ENCODE measurements at regions not wholly inside any gene's neighbourhood (a gene's known extent, or its start where the extent isn't known, plus 50 kb on each side); places are given as distances from the start of the nearest gene placed in this dataset.

DNA sequence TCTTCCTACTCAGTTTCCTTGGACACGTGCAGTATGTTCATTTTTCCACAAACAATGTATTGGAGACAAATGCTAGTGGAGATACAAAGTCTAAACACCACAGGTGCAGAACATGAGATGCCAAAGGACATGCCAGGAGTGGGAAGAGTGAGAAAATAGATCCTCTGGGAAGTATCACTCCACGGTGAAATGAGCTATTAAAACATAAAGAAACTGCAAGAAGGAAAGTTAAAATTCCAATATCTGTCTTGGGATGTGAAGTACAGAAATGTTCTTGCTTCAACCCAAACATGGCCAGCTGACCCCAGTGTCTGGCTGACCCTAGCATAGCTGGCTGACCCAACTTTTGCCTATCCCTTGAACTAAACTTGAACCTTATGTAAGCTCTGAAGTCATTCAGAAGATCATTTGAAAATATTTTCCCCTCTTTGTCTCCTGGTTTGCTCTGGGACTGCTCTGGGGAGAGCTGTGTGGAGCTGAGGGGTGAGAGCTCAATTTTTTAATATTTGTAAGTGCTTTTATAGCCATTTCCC is 59.5 kb downstream of the FZD1 start:
- DNase-seq (no peak), ATAC-seq (ENCODE audit: low read depth) (no peak)
- no peaks in the 10 kb centered on the region for H3K27me3 ChIP-seq (replicated peaks in 1 of 4; ENCODE audit: control extremely low read depth in 1 of 4, control insufficient read depth in 3 of 4, insufficient read depth in 4 of 4, low read length in 3 of 4)
- WGBS (ENCODE audit: insufficient coverage) = 100% methylated on average over 1 of the region's 2 CpGs
- H3K4me2 ChIP-seq (replicated peaks; ENCODE audit: low read depth, low read length, poor library complexity, severe bottlenecking) = no peak overlapping the region
- Mint-ChIP-seq H3K4me1 (peaks cover 32% of the 10 kb centered on the region), H3K4me3 (no peak overlapping the region), H3K9me3 (ENCODE audit: insufficient read depth) (no peaks in the 10 kb centered on the region), H3K27ac (no peak overlapping the region), H3K27me3 (peaks cover 7% of the 10 kb centered on the region)
- no peaks in the 10 kb centered on the region for H3K36me3 ChIP-seq (replicated peaks in 1 of 2; ENCODE audit: control extremely low read depth in 1 of 2, control insufficient read depth in 1 of 2, extremely low read depth in 1 of 2, insufficient read depth in 2 of 2, low read length in 1 of 2)
- H3K4me1 ChIP-seq (ENCODE audit: control insufficient read depth in 2 of 2, insufficient read depth in 2 of 2, low read length in 2 of 2) = peaks cover 0 to 23% of the 10 kb centered on the region in 2 donors
- no peaks in the 10 kb centered on the region for H4K20me1 ChIP-seq (ENCODE audit: control insufficient read depth, insufficient read depth, low read length, poor library complexity, severe bottlenecking)
- H3K79me2 ChIP-seq (ENCODE audit: control insufficient read depth, insufficient read depth, low read length) = no peaks in the 10 kb centered on the region
- no peak overlapping the region for H3K9ac ChIP-seq (ENCODE audit: low read length)
- no peak overlapping the region for H3K27ac ChIP-seq (ENCODE audit: low read length in 2 of 2)
- intact Hi-C loops (cut with micrococcal nuclease) = no loop called here
- H3K4me3 ChIP-seq (ENCODE audit: control extremely low read depth in 1 of 5, extremely low read depth in 1 of 5, insufficient read depth in 1 of 5, low read depth in 2 of 5, low read length in 4 of 5) = no peak overlapping the region
- no peak overlapping the region for H2AFZ ChIP-seq (ENCODE audit: insufficient read depth, low read depth, low read length, poor library complexity, severe bottlenecking)
- TF ChIP-seq, protein P1, sequence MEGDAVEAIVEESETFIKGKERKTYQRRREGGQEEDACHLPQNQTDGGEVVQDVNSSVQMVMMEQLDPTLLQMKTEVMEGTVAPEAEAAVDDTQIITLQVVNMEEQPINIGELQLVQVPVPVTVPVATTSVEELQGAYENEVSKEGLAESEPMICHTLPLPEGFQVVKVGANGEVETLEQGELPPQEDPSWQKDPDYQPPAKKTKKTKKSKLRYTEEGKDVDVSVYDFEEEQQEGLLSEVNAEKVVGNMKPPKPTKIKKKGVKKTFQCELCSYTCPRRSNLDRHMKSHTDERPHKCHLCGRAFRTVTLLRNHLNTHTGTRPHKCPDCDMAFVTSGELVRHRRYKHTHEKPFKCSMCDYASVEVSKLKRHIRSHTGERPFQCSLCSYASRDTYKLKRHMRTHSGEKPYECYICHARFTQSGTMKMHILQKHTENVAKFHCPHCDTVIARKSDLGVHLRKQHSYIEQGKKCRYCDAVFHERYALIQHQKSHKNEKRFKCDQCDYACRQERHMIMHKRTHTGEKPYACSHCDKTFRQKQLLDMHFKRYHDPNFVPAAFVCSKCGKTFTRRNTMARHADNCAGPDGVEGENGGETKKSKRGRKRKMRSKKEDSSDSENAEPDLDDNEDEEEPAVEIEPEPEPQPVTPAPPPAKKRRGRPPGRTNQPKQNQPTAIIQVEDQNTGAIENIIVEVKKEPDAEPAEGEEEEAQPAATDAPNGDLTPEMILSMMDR (IDR thresholded peaks at IDR 0.05) = no peak
- TF ChIP-seq EZH2 (IDR thresholded peaks at IDR 0.05; ENCODE audit: borderline replicate concordance, insufficient read depth, low read depth, low read length, poor library complexity, severe bottlenecking) = no peak
- POLR2A ChIA-PET = no interaction called here
- no peaks in the 10 kb centered on the region for H3K9me3 ChIP-seq (ENCODE audit: control extremely low read depth in 1 of 3, control insufficient read depth in 2 of 3, insufficient read depth in 1 of 3, low read length in 2 of 3)
- CTCF ChIA-PET = no interaction called here

DNA sequence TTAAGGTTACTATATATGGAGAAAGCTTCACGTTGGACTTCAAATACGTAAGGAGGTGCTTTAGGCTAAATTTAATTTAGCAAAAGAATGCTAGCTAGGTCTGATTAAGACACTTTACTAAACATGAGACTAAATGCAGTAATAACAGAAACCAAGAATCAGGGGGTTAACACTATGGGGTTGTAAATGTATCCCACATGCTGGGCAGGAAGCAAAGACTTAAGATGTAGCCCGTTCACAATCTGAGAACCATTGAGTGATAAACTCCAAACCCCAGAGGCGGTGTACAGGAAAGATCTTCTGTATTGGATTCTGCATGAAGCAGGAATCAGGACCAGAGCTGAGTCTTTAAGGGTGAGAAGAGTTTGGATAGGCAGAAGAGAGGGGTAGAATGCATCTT is 60.4 kb downstream of the FZD1 start:
- H3K9ac ChIP-seq (ENCODE audit: low read length) = no peak overlapping the region
- intact Hi-C loops (cut with micrococcal nuclease) = no loop called here
- no peaks in the 10 kb centered on the region for H3K36me3 ChIP-seq (replicated peaks in 1 of 2; ENCODE audit: control extremely low read depth in 1 of 2, control insufficient read depth in 1 of 2, extremely low read depth in 1 of 2, insufficient read depth in 2 of 2, low read length in 1 of 2)
- no peak overlapping the region for H2AFZ ChIP-seq (ENCODE audit: insufficient read depth, low read depth, low read length, poor library complexity, severe bottlenecking)
- no peak for DNase-seq
- no peak overlapping the region for H3K27ac ChIP-seq (ENCODE audit: low read length in 2 of 2)
- H3K79me2 ChIP-seq (ENCODE audit: control insufficient read depth, insufficient read depth, low read length) = no peaks in the 10 kb centered on the region
- no peaks in the 10 kb centered on the region for H4K20me1 ChIP-seq (ENCODE audit: control insufficient read depth, insufficient read depth, low read length, poor library complexity, severe bottlenecking)
- H3K4me1 Mint-ChIP-seq = peaks cover 32% of the 10 kb centered on the region
- POLR2A ChIA-PET = no interaction called here
- H3K4me2 ChIP-seq (replicated peaks; ENCODE audit: low read depth, low read length, poor library complexity, severe bottlenecking) = no peak overlapping the region
- H3K9me3 ChIP-seq (ENCODE audit: control extremely low read depth in 1 of 3, control insufficient read depth in 2 of 3, insufficient read depth in 1 of 3, low read length in 2 of 3) = no peaks in the 10 kb centered on the region
- TF ChIP-seq, protein P1 (IDR thresholded peaks at IDR 0.05) = no peak
- no peak for TF ChIP-seq EZH2 (IDR thresholded peaks at IDR 0.05; ENCODE audit: borderline replicate concordance, insufficient read depth, low read depth, low read length, poor library complexity, severe bottlenecking)
- H3K4me1 ChIP-seq (ENCODE audit: control insufficient read depth in 2 of 2, insufficient read depth in 2 of 2, low read length in 2 of 2) = peaks cover 0 to 23% of the 10 kb centered on the region in 2 donors
- H3K4me3 ChIP-seq (ENCODE audit: control extremely low read depth in 1 of 5, extremely low read depth in 1 of 5, insufficient read depth in 1 of 5, low read depth in 2 of 5, low read length in 4 of 5) = no peak overlapping the region
- ATAC-seq (ENCODE audit: low read depth) = no peak
- CTCF ChIA-PET = no interaction called here
- 65% methylated on average over 2 of the region's 4 CpGs for WGBS (ENCODE audit: insufficient coverage)
- no peak overlapping the region for H3K27ac Mint-ChIP-seq
- H3K27me3 Mint-ChIP-seq = peaks cover 7% of the 10 kb centered on the region
- no peak overlapping the region for H3K4me3 Mint-ChIP-seq
- H3K27me3 ChIP-seq (replicated peaks in 1 of 4; ENCODE audit: control extremely low read depth in 1 of 4, control insufficient read depth in 3 of 4, insufficient read depth in 4 of 4, low read length in 3 of 4) = no peaks in the 10 kb centered on the region
- no peaks in the 10 kb centered on the region for H3K9me3 Mint-ChIP-seq (ENCODE audit: insufficient read depth)
